ENCODE measurements at regions not wholly inside any gene's neighbourhood (a gene's known extent, or its start where the extent isn't known, plus 50 kb on each side); places are given as distances from the start of the nearest gene placed in this dataset.
"Not testable (repeated sequence)": the region's sequence is repeated elsewhere in the genome, so short reads cannot be mapped to it uniquely, and the experiment has no call there.

GRCh38 chr11:116338500-116338899 lies 434.3 kb downstream of the BUD13 start:
- not testable (repeated sequence) for TF ChIP-seq CTCF, POLR2A (IDR thresholded peaks at IDR 0.05)
